SK-N-SH treated with all-trans-retinoic acid at 6 μM for 48 hours (cell line): ENCODE measurements at regions not wholly inside any gene's neighbourhood (a gene's known extent, or its start where the extent isn't known, plus 50 kb on each side); places are given as distances from the start of the nearest gene placed in this dataset.

ENCODE experiments used
- ATAC-seq: fragments of 200-7000 bp; cut with Tn5 transposase; 3 replicates; pipeline ENCODE4 v1.9.1; 2020; ENCODE audit warnings: mild to moderate bottlenecking, moderate library complexity
- ARNTL ChIP-seq: fragments of 450-650 bp; formaldehyde crosslinking; IDR thresholded peaks from 2 replicates; pipeline ENCODE4 v1.5.0; 2020; ENCODE audit warnings: low read depth, mild to moderate bottlenecking, moderate library complexity, borderline replicate concordance
- CREB5 ChIP-seq: fragments of 250-450 bp; sonication (Bioruptor Pico); IDR thresholded peaks from 2 replicates; pipeline ENCODE4 v1.5.1; 2020; ENCODE audit warnings: low read depth, mild to moderate bottlenecking, moderate library complexity
- CSDC2 ChIP-seq: fragments of 250-450 bp; sonication (Bioruptor Pico); IDR thresholded peaks from 2 replicates; pipeline ENCODE4 v1.5.0; 2020; ENCODE audit warnings: mild to moderate bottlenecking, moderate library complexity
- CSRNP3 ChIP-seq: fragments of 250-450 bp; sonication (Bioruptor Pico); IDR thresholded peaks from 2 replicates; pipeline ENCODE4 v1.5.1; 2021; ENCODE audit warnings: mild to moderate bottlenecking, moderate library complexity
- GLIS3 ChIP-seq: fragments of 250-450 bp; sonication (Bioruptor Pico); IDR thresholded peaks from 2 replicates; pipeline ENCODE4 v1.5.0; 2020; ENCODE audit warnings: mild to moderate bottlenecking, moderate library complexity
- ISL1 ChIP-seq: fragments of 250-450 bp; sonication (Bioruptor Pico); IDR thresholded peaks from 2 replicates; pipeline ENCODE4 v2.1.2; 2022; ENCODE audit warnings: mild to moderate bottlenecking, moderate library complexity
- OSR1 ChIP-seq: fragments of 250-450 bp; sonication (Bioruptor Pico); IDR thresholded peaks from 2 replicates; pipeline ENCODE4 v1.8.0; 2022; ENCODE audit warnings: moderate library complexity, mild to moderate bottlenecking, inconsistent platforms
- PATZ1 ChIP-seq: fragments of 250-450 bp; sonication (Bioruptor Pico); IDR thresholded peaks from 2 replicates; pipeline ENCODE4 v1.8.0; 2020; ENCODE audit warnings: mild to moderate bottlenecking, moderate library complexity, borderline replicate concordance
- POU6F1 ChIP-seq: fragments of 250-450 bp; sonication (Bioruptor Pico); IDR thresholded peaks from 2 replicates; pipeline ENCODE4 v1.8.0; 2021; ENCODE audit warnings: low read depth, mild to moderate bottlenecking, moderate library complexity, borderline replicate concordance
- PPARA ChIP-seq: fragments of 250-450 bp; sonication (Bioruptor Pico); IDR thresholded peaks from 2 replicates; pipeline ENCODE4 v1.5.0; 2020; ENCODE audit warnings: mild to moderate bottlenecking, borderline replicate concordance
- RARB ChIP-seq: fragments of 250-450 bp; sonication (Bioruptor Pico); IDR thresholded peaks from 2 replicates; pipeline ENCODE4 v1.8.0; 2021; ENCODE audit warnings: mild to moderate bottlenecking, moderate library complexity
- SNAI2 ChIP-seq: fragments of 250-450 bp; sonication (Bioruptor Pico); IDR thresholded peaks from 2 replicates; pipeline ENCODE4 v1.5.0; 2020; ENCODE audit warnings: mild to moderate bottlenecking, moderate library complexity
- TCF4 ChIP-seq: fragments of 250-450 bp; sonication (Bioruptor Pico); IDR thresholded peaks from 2 replicates; pipeline ENCODE4 v1.8.0; 2021; ENCODE audit warnings: mild to moderate bottlenecking, moderate library complexity, borderline replicate concordance
- TOX ChIP-seq: fragments of 250-450 bp; sonication (Bioruptor Pico); IDR thresholded peaks from 2 replicates; pipeline ENCODE4 v1.8.0; 2021; ENCODE audit warnings: mild to moderate bottlenecking, moderate library complexity, borderline replicate concordance
- TSHZ2 ChIP-seq: fragments of 250-450 bp; sonication (Bioruptor Pico); IDR thresholded peaks from 2 replicates; pipeline ENCODE4 v1.5.0; 2020; ENCODE audit warnings: mild to moderate bottlenecking, moderate library complexity
- ZC3H10 ChIP-seq: fragments of 250-450 bp; sonication (Bioruptor Pico); IDR thresholded peaks from 2 replicates; pipeline ENCODE4 v1.5.1; 2021; ENCODE audit warnings: mild to moderate bottlenecking, moderate library complexity
- ZFP3 ChIP-seq: fragments of 250-450 bp; sonication (Bioruptor Pico); IDR thresholded peaks from 2 replicates; pipeline ENCODE4 v1.5.0; 2020; ENCODE audit warnings: mild to moderate bottlenecking, moderate library complexity
- ZFP30 ChIP-seq: fragments of 450-650 bp; formaldehyde crosslinking; IDR thresholded peaks from 2 replicates; pipeline ENCODE4 v1.5.0; 2022; ENCODE audit warnings: mild to moderate bottlenecking, moderate library complexity
- ZNF565 ChIP-seq: fragments of 450-650 bp; formaldehyde crosslinking; conservative IDR thresholded peaks from 2 replicates; pipeline ENCODE4 v1.5.0; 2020; ENCODE audit warnings: low read depth, mild to moderate bottlenecking, moderate library complexity
- ZNF70 ChIP-seq: fragments of 450-650 bp; formaldehyde crosslinking; IDR thresholded peaks from 2 replicates; pipeline ENCODE4 v1.5.0; 2020; ENCODE audit warnings: mild to moderate bottlenecking, moderate library complexity
- ZNF8 ChIP-seq: fragments of 450-650 bp; formaldehyde crosslinking; IDR thresholded peaks from 2 replicates; pipeline ENCODE4 v1.5.0; 2020; ENCODE audit warnings: mild to moderate bottlenecking, moderate library complexity

- TF ChIP-seq POU6F1 = no peak
- TF ChIP-seq ARNTL (CRISPR knock-in tag) = no peak
These were observed 341.6 kb downstream of the CTTN start (continued) for GRCh38 chr11:70739811-70740487.

- TF ChIP-seq CREB5 = no peak
- TF ChIP-seq ZFP30 = no peak
- no peak for TF ChIP-seq ZNF8 (CRISPR knock-in tag)
- TF ChIP-seq PPARA = no peak
- TF ChIP-seq OSR1 (CRISPR knock-in tag) = no peak
- TF ChIP-seq RARB (CRISPR knock-in tag) = no peak
- TF ChIP-seq ZNF70 (CRISPR knock-in tag) = no peak
- no peak for TF ChIP-seq ZFP3 (CRISPR knock-in tag)
- TF ChIP-seq CSDC2 = no peak
- no peak for TF ChIP-seq ISL1 (CRISPR knock-in tag)
- TF ChIP-seq ZC3H10 (CRISPR knock-in tag) = no peak
- TF ChIP-seq TSHZ2 = no peak
- TF ChIP-seq TOX = no peak
- TF ChIP-seq PATZ1 = no peak
- TF ChIP-seq TCF4 (CRISPR knock-in tag) = no peak
- no peak for TF ChIP-seq SNAI2
- no peak for TF ChIP-seq GLIS3
- TF ChIP-seq CSRNP3 (CRISPR knock-in tag) = no peak
- no peak for TF ChIP-seq ARNTL (CRISPR knock-in tag)
- ATAC-seq = no peak
These were observed 342.1 kb downstream of the CTTN start for GRCh38 chr11:70740488-70740851.

- no peak for ATAC-seq
- TF ChIP-seq TCF4 (CRISPR knock-in tag) (no peak), CREB5 (no peak), PATZ1 (no peak), ZFP30 (no peak), ZFP3 (CRISPR knock-in tag) (no peak), ZNF70 (CRISPR knock-in tag) (no peak), ISL1 (CRISPR knock-in tag) (no peak), RARB (CRISPR knock-in tag) (no peak), OSR1 (CRISPR knock-in tag) (no peak), ZC3H10 (CRISPR knock-in tag) (no peak), ZNF8 (CRISPR knock-in tag) (no peak), SNAI2 (no peak), GLIS3 (no peak), TSHZ2 (no peak), PPARA (no peak), ZNF565 (CRISPR knock-in tag) (no peak), CSDC2 (no peak)
These were observed 342.8 kb downstream of the CTTN start for GRCh38 chr11:70741085-70741484.
